ENCODE measurements at regions not wholly inside any gene's neighbourhood (a gene's known extent, or its start where the extent isn't known, plus 50 kb on each side); places are given as distances from the start of the nearest gene placed in this dataset.

DNA sequence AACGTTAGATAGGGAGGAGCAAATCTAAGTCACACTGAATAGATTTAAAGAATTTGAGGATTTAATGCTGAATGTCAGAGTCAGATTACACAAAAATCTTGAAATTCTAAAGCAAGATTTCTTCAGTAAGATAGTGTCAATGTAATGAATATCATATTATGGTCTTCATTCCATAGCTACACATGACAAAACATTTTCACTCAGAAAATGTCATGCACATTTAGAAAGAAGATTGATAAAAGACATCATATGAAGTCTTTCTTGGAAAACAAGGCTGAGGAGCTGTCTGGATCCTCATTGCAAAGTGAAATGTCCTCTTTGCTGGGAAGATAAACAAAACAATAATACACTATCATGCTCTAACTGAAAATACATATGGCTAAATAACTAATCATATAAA is 1006.9 kb downstream of the PCDH7 start:
- no peak for DNase-seq (ENCODE audit: low read depth in 1 of 2, low spot score in 1 of 2)
- H3K9me3 ChIP-seq = no peaks in the 10 kb centered on the region
- WGBS (ENCODE audit: missing lambda C conversion rate) = 6% methylated on average over 1 of the region's 1 CpG
- POLR2A ChIA-PET = no interaction called here
- CTCF ChIA-PET = no interaction called here
- no peak for FAIRE-seq
- H3K4me1 ChIP-seq = no peaks in the 10 kb centered on the region
- H3K27ac ChIP-seq = no peak overlapping the region
- TF ChIP-seq ZC3H11A (IDR thresholded peaks at IDR 0.05) (no peak), RNF2 (IDR thresholded peaks at IDR 0.05; ENCODE audit: borderline replicate concordance, low read depth) (no peak), EHMT2 (IDR thresholded peaks at IDR 0.05; ENCODE audit: low read depth) (no peak), SMC3 (IDR thresholded peaks at IDR 0.05) (no peak), CHD2 (IDR thresholded peaks at IDR 0.05; ENCODE audit: low read length, partially characterized antibody) (no peak), BHLHE40 (IDR thresholded peaks at IDR 0.05; ENCODE audit: low read depth, low read length) (no peak), PHF8 (IDR thresholded peaks at IDR 0.05; ENCODE audit: borderline replicate concordance, low read depth) (no peak)
- TF ChIP-seq, protein P1, sequence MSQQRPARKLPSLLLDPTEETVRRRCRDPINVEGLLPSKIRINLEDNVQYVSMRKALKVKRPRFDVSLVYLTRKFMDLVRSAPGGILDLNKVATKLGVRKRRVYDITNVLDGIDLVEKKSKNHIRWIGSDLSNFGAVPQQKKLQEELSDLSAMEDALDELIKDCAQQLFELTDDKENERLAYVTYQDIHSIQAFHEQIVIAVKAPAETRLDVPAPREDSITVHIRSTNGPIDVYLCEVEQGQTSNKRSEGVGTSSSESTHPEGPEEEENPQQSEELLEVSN (IDR thresholded peaks at IDR 0.05; ENCODE audit: borderline replicate concordance, low read depth) = no peak
- TF ChIP-seq, protein P2, sequence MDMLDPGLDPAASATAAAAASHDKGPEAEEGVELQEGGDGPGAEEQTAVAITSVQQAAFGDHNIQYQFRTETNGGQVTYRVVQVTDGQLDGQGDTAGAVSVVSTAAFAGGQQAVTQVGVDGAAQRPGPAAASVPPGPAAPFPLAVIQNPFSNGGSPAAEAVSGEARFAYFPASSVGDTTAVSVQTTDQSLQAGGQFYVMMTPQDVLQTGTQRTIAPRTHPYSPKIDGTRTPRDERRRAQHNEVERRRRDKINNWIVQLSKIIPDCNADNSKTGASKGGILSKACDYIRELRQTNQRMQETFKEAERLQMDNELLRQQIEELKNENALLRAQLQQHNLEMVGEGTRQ (IDR thresholded peaks at IDR 0.05) = no peak
- TF ChIP-seq, protein P3, sequence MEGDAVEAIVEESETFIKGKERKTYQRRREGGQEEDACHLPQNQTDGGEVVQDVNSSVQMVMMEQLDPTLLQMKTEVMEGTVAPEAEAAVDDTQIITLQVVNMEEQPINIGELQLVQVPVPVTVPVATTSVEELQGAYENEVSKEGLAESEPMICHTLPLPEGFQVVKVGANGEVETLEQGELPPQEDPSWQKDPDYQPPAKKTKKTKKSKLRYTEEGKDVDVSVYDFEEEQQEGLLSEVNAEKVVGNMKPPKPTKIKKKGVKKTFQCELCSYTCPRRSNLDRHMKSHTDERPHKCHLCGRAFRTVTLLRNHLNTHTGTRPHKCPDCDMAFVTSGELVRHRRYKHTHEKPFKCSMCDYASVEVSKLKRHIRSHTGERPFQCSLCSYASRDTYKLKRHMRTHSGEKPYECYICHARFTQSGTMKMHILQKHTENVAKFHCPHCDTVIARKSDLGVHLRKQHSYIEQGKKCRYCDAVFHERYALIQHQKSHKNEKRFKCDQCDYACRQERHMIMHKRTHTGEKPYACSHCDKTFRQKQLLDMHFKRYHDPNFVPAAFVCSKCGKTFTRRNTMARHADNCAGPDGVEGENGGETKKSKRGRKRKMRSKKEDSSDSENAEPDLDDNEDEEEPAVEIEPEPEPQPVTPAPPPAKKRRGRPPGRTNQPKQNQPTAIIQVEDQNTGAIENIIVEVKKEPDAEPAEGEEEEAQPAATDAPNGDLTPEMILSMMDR (IDR thresholded peaks at IDR 0.05) = no peak
- no peak for ATAC-seq
- H3K4me2 ChIP-seq = no peak overlapping the region
- H3K4me3 ChIP-seq = no peak overlapping the region

DNA sequence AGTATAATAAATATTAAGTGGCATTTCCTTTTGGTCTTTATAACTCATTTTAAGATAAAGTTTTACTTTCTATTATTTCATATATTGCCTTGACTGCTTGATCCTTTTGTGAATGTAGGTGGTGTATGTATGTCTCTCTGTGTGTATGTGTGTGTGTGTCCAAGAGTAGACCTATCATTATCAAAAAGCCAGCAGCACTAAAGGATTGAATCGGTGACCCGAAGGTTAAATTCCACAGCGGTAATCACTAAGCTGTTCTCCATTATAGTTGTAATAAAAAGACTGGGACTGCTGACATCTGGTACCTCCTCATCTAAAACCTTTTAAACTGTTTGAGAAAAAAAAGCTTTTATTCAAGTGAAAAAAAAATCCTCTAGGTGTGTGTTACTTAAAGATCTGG is 1014.8 kb downstream of the PCDH7 start:
- Histone ChIP-seq H3K4me3 (no peak overlapping the region), H3K4me1 (no peaks in the 10 kb centered on the region), H3K27ac (no peak overlapping the region), H3K4me2 (no peak overlapping the region), H3K9me3 (no peaks in the 10 kb centered on the region)
- 70% methylated on average over 3 of the region's 3 CpGs for WGBS (ENCODE audit: missing lambda C conversion rate)
- FAIRE-seq (no peak), ATAC-seq (no peak), DNase-seq (ENCODE audit: low read depth in 1 of 2, low spot score in 1 of 2) (no peak)
- ChIA-PET CTCF (no interaction called here), POLR2A (no interaction called here)
- TF ChIP-seq CEBPB (IDR thresholded peaks at IDR 0.05) (no peak), ZSCAN20 (CRISPR knock-in tag; IDR thresholded peaks at IDR 0.05) (no peak), MAFK (IDR thresholded peaks at IDR 0.05; ENCODE audit: partially characterized antibody) (no peak), RAD21 (conservative IDR thresholded peaks at IDR 0.05 in 1 of 2, IDR thresholded peaks at IDR 0.05 in 1 of 2) (no peak), JUNB (IDR thresholded peaks at IDR 0.05) (no peak), PHF8 (IDR thresholded peaks at IDR 0.05; ENCODE audit: borderline replicate concordance, low read depth) (no peak), NR3C1 (IDR thresholded peaks at IDR 0.05) (no peak)

DNA sequence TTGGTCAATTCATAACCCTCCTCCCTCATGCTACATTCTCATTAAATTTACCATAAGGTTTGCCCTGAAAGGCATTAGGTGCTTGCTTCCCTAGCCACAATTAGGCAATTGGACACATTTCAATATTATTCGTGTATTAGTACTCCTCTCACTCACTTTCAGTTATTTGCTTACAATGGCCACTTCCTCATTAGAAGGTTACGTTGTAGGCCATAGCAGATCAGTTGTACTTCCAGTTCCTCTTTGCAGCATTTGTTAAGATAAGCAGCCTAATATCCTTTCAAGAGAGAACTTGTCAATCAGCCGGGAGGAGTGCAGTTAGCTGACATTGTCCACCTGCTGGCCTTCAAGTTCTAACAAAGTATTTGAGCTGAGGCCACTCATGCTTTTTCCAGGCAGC is 1017.2 kb downstream of the PCDH7 start:
- no peak for FAIRE-seq
- 24% methylated on average over 3 of the region's 3 CpGs for WGBS (ENCODE audit: missing lambda C conversion rate)
- ChIA-PET CTCF (no interaction called here), POLR2A (no interaction called here)
- TF ChIP-seq ESRRA (IDR thresholded peaks at IDR 0.05; ENCODE audit: borderline replicate concordance, low read length) = no peak
- TF ChIP-seq FOSB (CRISPR knock-in tag; IDR thresholded peaks at IDR 0.05) = no peak
- TF ChIP-seq MAFK (IDR thresholded peaks at IDR 0.05; ENCODE audit: partially characterized antibody) = no peak
- no peak for TF ChIP-seq KDM5A (IDR thresholded peaks at IDR 0.05)
- TF ChIP-seq, protein P4, sequence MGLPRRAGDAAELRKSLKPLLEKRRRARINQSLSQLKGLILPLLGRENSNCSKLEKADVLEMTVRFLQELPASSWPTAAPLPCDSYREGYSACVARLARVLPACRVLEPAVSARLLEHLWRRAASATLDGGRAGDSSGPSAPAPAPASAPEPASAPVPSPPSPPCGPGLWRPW (IDR thresholded peaks at IDR 0.05) = no peak
- TF ChIP-seq SMC3 (IDR thresholded peaks at IDR 0.05) = no peak
- no peak for TF ChIP-seq PHF8 (IDR thresholded peaks at IDR 0.05; ENCODE audit: borderline replicate concordance, low read depth)
- TF ChIP-seq POLR2A (IDR thresholded peaks at IDR 0.05; ENCODE audit: low read length) = no peak
- no peak for TF ChIP-seq HOXB13 (CRISPR knock-in tag; IDR thresholded peaks at IDR 0.05; ENCODE audit: low read depth)
- no peak for TF ChIP-seq RARB (CRISPR knock-in tag; IDR thresholded peaks at IDR 0.05)
- TF ChIP-seq RAD21 (conservative IDR thresholded peaks at IDR 0.05 in 1 of 2, IDR thresholded peaks at IDR 0.05 in 1 of 2) = no peak
- TF ChIP-seq, protein P2 (IDR thresholded peaks at IDR 0.05) = no peak
- no peaks in the 10 kb centered on the region for H3K4me1 ChIP-seq
- H3K9me3 ChIP-seq = no peaks in the 10 kb centered on the region
- ATAC-seq = no peak
- H3K4me2 ChIP-seq = no peak overlapping the region
- DNase-seq (ENCODE audit: low read depth in 1 of 2, low spot score in 1 of 2) = no peak
- H3K27ac ChIP-seq = no peak overlapping the region
- H3K4me3 ChIP-seq = no peak overlapping the region
